GM12865 (cell line): ENCODE measurements at regions not wholly inside any gene's neighbourhood (a gene's known extent, or its start where the extent isn't known, plus 50 kb on each side); places are given as distances from the start of the nearest gene placed in this dataset.

Source experiments
- DNase-seq: peaks from one replicate; pipeline ENCODE4 v3.0.0; 2010; ENCODE audit warnings: low read depth
- H3K4me3 ChIP-seq: 2 replicates; pipeline ENCODE4 v1.5.1; 2011; ENCODE audit warnings: mild to moderate bottlenecking, low read depth, low read length, control low read depth
- CTCF ChIP-seq: IDR thresholded peaks from 2 replicates; pipeline ENCODE4 v1.5.1; 2011; ENCODE audit warnings: low read length, control low read depth, low read depth, inconsistent platforms; ENCODE audit not compliant: insufficient read depth; ENCODE audit errors: missing control alignments

GRCh38 chr20:41996951-41997350, 378.8 kb upstream of the CHD6 start:
- DNase-seq = no peak
- TF ChIP-seq CTCF = no peak

GRCh38 chr20:41992481-41992880, 374.3 kb upstream of the CHD6 start:
- DNase-seq = no peak
- H3K4me3 ChIP-seq = no peak overlapping the region
- TF ChIP-seq CTCF = no peak

More at GRCh38 chr20:41996951-41997350, 378.8 kb upstream of the CHD6 start:
- H3K4me3 ChIP-seq = no peak overlapping the region

- H3K4me3 ChIP-seq = no peak overlapping the region
- TF ChIP-seq CTCF = no peak
- no peak for DNase-seq
Observed at GRCh38 chr20:41991412-41991811, 373.2 kb upstream of the CHD6 start.

GRCh38 chr20:41989935-41990635, 371.9 kb upstream of the CHD6 start:
- TF ChIP-seq CTCF = no peak

GRCh38 chr20:41989039-41989679, 371.0 kb upstream of the CHD6 start:
- no peak for DNase-seq
- no peak for TF ChIP-seq CTCF
- no peak overlapping the region for H3K4me3 ChIP-seq

More at GRCh38 chr20:41989935-41990635, 371.9 kb upstream of the CHD6 start:
- no peak for DNase-seq
- no peak overlapping the region for H3K4me3 ChIP-seq

- H3K4me3 ChIP-seq = no peak overlapping the region
- no peak for TF ChIP-seq CTCF
- DNase-seq = peak; percentile 32
Observed at GRCh38 chr20:41984031-41984430, 365.9 kb upstream of the CHD6 start.
